ENCODE measurements at regions not wholly inside any gene's neighbourhood (a gene's known extent, or its start where the extent isn't known, plus 50 kb on each side); places are given as distances from the start of the nearest gene placed in this dataset.

GRCh38 chr20:40050596-40050995 is 638.4 kb downstream of the MAFB start:
- TF ChIP-seq, protein P1, sequence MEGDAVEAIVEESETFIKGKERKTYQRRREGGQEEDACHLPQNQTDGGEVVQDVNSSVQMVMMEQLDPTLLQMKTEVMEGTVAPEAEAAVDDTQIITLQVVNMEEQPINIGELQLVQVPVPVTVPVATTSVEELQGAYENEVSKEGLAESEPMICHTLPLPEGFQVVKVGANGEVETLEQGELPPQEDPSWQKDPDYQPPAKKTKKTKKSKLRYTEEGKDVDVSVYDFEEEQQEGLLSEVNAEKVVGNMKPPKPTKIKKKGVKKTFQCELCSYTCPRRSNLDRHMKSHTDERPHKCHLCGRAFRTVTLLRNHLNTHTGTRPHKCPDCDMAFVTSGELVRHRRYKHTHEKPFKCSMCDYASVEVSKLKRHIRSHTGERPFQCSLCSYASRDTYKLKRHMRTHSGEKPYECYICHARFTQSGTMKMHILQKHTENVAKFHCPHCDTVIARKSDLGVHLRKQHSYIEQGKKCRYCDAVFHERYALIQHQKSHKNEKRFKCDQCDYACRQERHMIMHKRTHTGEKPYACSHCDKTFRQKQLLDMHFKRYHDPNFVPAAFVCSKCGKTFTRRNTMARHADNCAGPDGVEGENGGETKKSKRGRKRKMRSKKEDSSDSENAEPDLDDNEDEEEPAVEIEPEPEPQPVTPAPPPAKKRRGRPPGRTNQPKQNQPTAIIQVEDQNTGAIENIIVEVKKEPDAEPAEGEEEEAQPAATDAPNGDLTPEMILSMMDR (IDR thresholded peaks at IDR 0.05; ENCODE audit: low read depth, low read length, poor library complexity, severe bottlenecking), result no peak
- TF ChIP-seq EZH2phosphoT487 (IDR thresholded peaks at IDR 0.05; ENCODE audit: borderline replicate concordance, low read length), result no peak

Data from DOHH2 (cell line).